ENCODE measurements at regions not wholly inside any gene's neighbourhood (a gene's known extent, or its start where the extent isn't known, plus 50 kb on each side); places are given as distances from the start of the nearest gene placed in this dataset.

- no peak for DNase-seq (ENCODE audit: extremely low spot score)
- no peak for TF ChIP-seq PKNOX1 (IDR thresholded peaks at IDR 0.05)
- no peak for TF ChIP-seq ZNF384 (IDR thresholded peaks at IDR 0.05)
- no peak for TF ChIP-seq FOXA1 (IDR thresholded peaks at IDR 0.05)
- no peak for TF ChIP-seq SUZ12 (IDR thresholded peaks at IDR 0.05)
- no peak for TF ChIP-seq ARNT (IDR thresholded peaks at IDR 0.05)
- TF ChIP-seq CTBP1 (IDR thresholded peaks at IDR 0.05; ENCODE audit: borderline replicate concordance) = no peak
- no peak for TF ChIP-seq L3MBTL2 (conservative IDR thresholded peaks at IDR 0.05)
- TF ChIP-seq ELF4 (IDR thresholded peaks at IDR 0.05) = no peak
- TF ChIP-seq LEF1 (IDR thresholded peaks at IDR 0.05; ENCODE audit: borderline replicate concordance) = no peak
- no peak for TF ChIP-seq BHLHE40 (IDR thresholded peaks at IDR 0.05; ENCODE audit: borderline replicate concordance)
- CTCF ChIA-PET = no interaction called here
- POLR2A ChIA-PET = no interaction called here
These were observed 287.8 kb upstream of the GK2 start for GRCh38 chr4:79695848-79696247.

- ChIA-PET CTCF (no interaction called here), POLR2A (no interaction called here)
- DNase-seq (ENCODE audit: extremely low spot score) = no peak
- TF ChIP-seq FOXM1 (IDR thresholded peaks at IDR 0.05; ENCODE audit: borderline replicate concordance) = no peak
These were observed 281.7 kb upstream of the GK2 start for GRCh38 chr4:79689740-79690139.

GRCh38 chr4:79688691-79689090, 280.7 kb upstream of the GK2 start:
- DNase-seq (ENCODE audit: extremely low spot score) = no peak
- POLR2A ChIA-PET = no interaction called here
- TF ChIP-seq ARNT (IDR thresholded peaks at IDR 0.05) (no peak), ELF4 (IDR thresholded peaks at IDR 0.05) (no peak), HDGF (IDR thresholded peaks at IDR 0.05; ENCODE audit: borderline replicate concordance) (no peak), CTBP1 (IDR thresholded peaks at IDR 0.05; ENCODE audit: borderline replicate concordance) (no peak), SUZ12 (IDR thresholded peaks at IDR 0.05) (no peak), LEF1 (IDR thresholded peaks at IDR 0.05; ENCODE audit: borderline replicate concordance) (no peak), NFRKB (IDR thresholded peaks at IDR 0.05) (no peak), PKNOX1 (IDR thresholded peaks at IDR 0.05) (no peak), SP1 (IDR thresholded peaks at IDR 0.05) (no peak), BHLHE40 (IDR thresholded peaks at IDR 0.05; ENCODE audit: borderline replicate concordance) (no peak), FOXM1 (IDR thresholded peaks at IDR 0.05; ENCODE audit: borderline replicate concordance) (no peak), ZNF384 (IDR thresholded peaks at IDR 0.05) (no peak), L3MBTL2 (conservative IDR thresholded peaks at IDR 0.05) (no peak)
- CTCF ChIA-PET = no interaction called here

- ChIA-PET CTCF (no interaction called here), POLR2A (no interaction called here)
- TF ChIP-seq SUZ12 (IDR thresholded peaks at IDR 0.05) (no peak), LEF1 (IDR thresholded peaks at IDR 0.05; ENCODE audit: borderline replicate concordance) (no peak), TARDBP (IDR thresholded peaks at IDR 0.05) (no peak), SP1 (IDR thresholded peaks at IDR 0.05) (no peak), PKNOX1 (IDR thresholded peaks at IDR 0.05) (no peak), HDGF (IDR thresholded peaks at IDR 0.05; ENCODE audit: borderline replicate concordance) (no peak), ELF4 (IDR thresholded peaks at IDR 0.05) (no peak)
- no peak for DNase-seq (ENCODE audit: extremely low spot score)
These were observed 279.0 kb upstream of the GK2 start for GRCh38 chr4:79687006-79687405.

GRCh38 chr4:79685542-79685941, 277.5 kb upstream of the GK2 start:
- no peak for DNase-seq (ENCODE audit: extremely low spot score)
- ChIA-PET POLR2A (no interaction called here), CTCF (no interaction called here)
- no peak for TF ChIP-seq FOXA1 (IDR thresholded peaks at IDR 0.05)
- no peak for TF ChIP-seq HDGF (IDR thresholded peaks at IDR 0.05; ENCODE audit: borderline replicate concordance)
- no peak for TF ChIP-seq NFRKB (IDR thresholded peaks at IDR 0.05)
- TF ChIP-seq L3MBTL2 (conservative IDR thresholded peaks at IDR 0.05) = no peak
- TF ChIP-seq PKNOX1 (IDR thresholded peaks at IDR 0.05) = no peak
- TF ChIP-seq CTBP1 (IDR thresholded peaks at IDR 0.05; ENCODE audit: borderline replicate concordance) = no peak
- TF ChIP-seq ARNT (IDR thresholded peaks at IDR 0.05) = no peak
- TF ChIP-seq BHLHE40 (IDR thresholded peaks at IDR 0.05; ENCODE audit: borderline replicate concordance) = no peak
- TF ChIP-seq ZNF384 (IDR thresholded peaks at IDR 0.05) = no peak
- TF ChIP-seq TARDBP (IDR thresholded peaks at IDR 0.05) = no peak
- TF ChIP-seq FOXM1 (IDR thresholded peaks at IDR 0.05; ENCODE audit: borderline replicate concordance) = no peak
- no peak for TF ChIP-seq ELF4 (IDR thresholded peaks at IDR 0.05)
- no peak for TF ChIP-seq SP1 (IDR thresholded peaks at IDR 0.05)
- TF ChIP-seq LEF1 (IDR thresholded peaks at IDR 0.05; ENCODE audit: borderline replicate concordance) = no peak
- no peak for TF ChIP-seq SUZ12 (IDR thresholded peaks at IDR 0.05)
- no peak for TF ChIP-seq FOXK2 (IDR thresholded peaks at IDR 0.05)

- ChIA-PET POLR2A (no interaction called here), CTCF (no interaction called here)
- DNase-seq (ENCODE audit: extremely low spot score) = no peak
- TF ChIP-seq LEF1 (IDR thresholded peaks at IDR 0.05; ENCODE audit: borderline replicate concordance) (no peak), HDGF (IDR thresholded peaks at IDR 0.05; ENCODE audit: borderline replicate concordance) (no peak), NFRKB (IDR thresholded peaks at IDR 0.05) (no peak), FOXM1 (IDR thresholded peaks at IDR 0.05; ENCODE audit: borderline replicate concordance) (no peak), ZNF384 (IDR thresholded peaks at IDR 0.05) (no peak), ELF4 (IDR thresholded peaks at IDR 0.05) (no peak), TARDBP (IDR thresholded peaks at IDR 0.05) (no peak), FOXA1 (IDR thresholded peaks at IDR 0.05) (no peak), SUZ12 (IDR thresholded peaks at IDR 0.05) (no peak)
These were observed 276.5 kb upstream of the GK2 start for GRCh38 chr4:79684516-79684915.

Data from HEK293T (cell line).